NCI-H1417 treated with DMSO at 0.1 percent for 48 hours (cell line): ENCODE measurements at regions not wholly inside any gene's neighbourhood (a gene's known extent, or its start where the extent isn't known, plus 50 kb on each side); places are given as distances from the start of the nearest gene placed in this dataset.

ENCODE experiments used
- DNase-seq: peaks from one replicate; lab custom pipeline; 2025; lab: John Stamatoyannopoulos, UW

DNA sequence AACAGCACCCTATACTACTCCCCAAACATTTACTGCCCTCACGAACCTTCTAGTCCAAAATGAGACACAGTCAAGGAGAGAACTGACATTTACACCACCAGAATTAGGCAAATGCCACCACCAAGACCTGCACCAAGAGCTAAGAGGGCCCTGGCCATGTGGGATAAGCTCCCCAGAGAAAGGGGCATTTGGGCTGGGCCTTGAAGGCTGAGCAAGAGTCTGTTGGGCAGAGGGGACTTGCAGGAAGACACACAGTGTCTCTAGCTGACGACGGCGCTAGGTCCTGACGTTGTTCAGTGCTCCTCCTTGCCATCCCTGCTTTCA lies 326.4 kb upstream of the ZMIZ1 start:
- DNase-seq, result no peak

GRCh38 chr10:78742730-78743615 lies 325.8 kb upstream of the ZMIZ1 start:
- no peak for DNase-seq

GRCh38 chr10:78744056-78744455 lies 324.7 kb upstream of the ZMIZ1 start:
- no peak for DNase-seq

GRCh38 chr10:78744491-78745090 lies 324.2 kb upstream of the ZMIZ1 start:
- DNase-seq, result no peak

- DNase-seq, result no peak
These were observed 323.3 kb upstream of the ZMIZ1 start for GRCh38 chr10:78745441-78745840.

GRCh38 chr10:78746155-78746763 lies 322.5 kb upstream of the ZMIZ1 start:
- no peak for DNase-seq

GRCh38 chr10:78747401-78748234 lies 321.1 kb upstream of the ZMIZ1 start:
- no peak for DNase-seq

DNA sequence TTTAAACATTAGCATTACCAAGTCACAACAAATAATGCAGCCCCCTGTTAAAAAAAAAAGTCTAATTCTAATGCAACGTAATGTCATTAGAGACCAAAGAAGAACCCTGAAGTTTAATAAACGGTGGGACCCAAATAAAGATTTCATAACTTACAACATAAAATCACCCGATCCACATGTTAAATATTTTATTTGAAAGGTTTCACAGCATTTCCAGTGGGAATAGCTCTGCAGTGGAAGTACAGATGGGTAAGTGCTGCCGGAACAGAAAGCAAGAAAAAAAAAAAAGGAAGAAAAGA lies 320.6 kb upstream of the ZMIZ1 start:
- no peak for DNase-seq

DNA sequence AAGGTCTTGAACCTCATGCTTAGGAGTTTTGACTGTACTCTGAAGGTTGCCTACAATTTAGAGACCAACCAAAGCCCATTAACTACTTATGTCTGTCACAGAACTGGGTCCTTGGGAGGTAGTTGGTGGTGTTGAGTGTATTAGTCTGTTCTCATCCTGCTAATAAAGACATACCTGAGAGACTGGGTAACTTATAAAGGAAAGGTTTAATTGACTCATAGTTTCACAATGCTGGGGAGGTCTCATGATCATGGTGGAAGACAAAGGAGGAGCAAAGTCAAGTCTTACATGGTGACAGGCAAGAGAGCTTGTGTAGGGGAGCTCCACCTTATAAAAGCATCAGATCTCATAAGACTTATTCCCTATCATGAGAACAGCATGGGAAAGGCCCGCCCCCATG lies 319.6 kb upstream of the ZMIZ1 start:
- no peak for DNase-seq

GRCh38 chr10:78749898-78750297 lies 318.9 kb upstream of the ZMIZ1 start:
- DNase-seq, result no peak

DNA sequence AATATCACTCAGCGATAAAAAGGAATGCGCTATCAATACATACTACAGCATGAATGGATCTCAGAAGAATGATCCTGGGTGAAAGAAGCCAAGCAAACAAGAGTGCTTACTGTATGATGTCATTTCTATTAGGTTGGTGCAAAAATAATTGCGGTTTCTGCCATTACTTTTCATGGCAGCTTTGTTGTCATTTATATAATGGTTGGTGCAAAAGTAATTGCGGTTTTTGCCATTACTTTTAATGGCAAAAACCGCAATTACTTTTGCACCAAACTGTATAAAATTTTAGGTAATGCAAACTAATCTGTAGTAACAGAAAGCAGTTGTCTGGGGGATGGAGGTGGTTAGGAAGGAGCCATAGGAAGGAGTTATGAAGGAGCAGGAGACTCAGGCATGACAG lies 318.3 kb upstream of the ZMIZ1 start:
- no peak for DNase-seq

GRCh38 chr10:78751716-78752115 lies 317.1 kb upstream of the ZMIZ1 start:
- no peak for DNase-seq

- DNase-seq, result no peak
These were observed 316.5 kb upstream of the ZMIZ1 start for GRCh38 chr10:78752221-78752620.

GRCh38 chr10:78752708-78753107 lies 316.1 kb upstream of the ZMIZ1 start:
- DNase-seq, result no peak

DNA sequence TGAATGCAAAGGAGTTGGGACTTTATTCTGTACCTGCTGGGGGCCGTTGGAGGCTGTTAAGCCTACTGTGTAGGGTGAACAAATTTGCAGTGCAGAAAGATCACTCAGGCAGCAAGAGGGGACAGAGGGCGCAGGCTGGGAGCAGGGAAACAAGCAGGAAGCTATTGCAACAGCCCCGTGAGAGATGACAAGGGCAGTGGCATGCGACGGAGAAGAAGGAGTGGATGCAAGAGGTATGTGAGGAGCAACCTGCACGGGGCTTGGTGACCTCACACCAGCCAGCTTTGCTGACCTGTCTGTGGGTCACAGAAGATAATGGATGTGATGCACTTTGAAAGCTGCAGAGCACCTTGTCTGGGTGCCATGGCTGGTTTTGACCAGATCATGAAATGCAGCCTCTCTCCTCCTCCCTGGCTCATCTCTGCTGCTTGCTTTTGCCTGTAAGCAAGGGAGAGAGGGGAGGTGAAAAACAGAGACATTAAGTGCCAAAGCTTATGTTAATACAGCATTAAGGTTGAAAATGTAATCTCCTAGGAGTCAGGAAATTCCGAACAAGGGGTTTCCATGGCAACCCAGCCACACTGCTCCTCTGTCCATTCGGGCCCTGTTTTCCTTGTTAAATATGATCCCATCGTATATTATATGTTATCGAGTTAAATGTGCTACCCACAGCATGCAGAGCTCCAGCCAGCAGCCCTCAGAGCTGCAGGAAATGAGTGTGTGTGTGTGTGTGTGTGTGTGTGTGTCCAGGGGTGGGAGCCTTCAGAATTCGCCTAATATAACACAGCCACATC lies 314.3 kb upstream of the ZMIZ1 start:
- no peak for DNase-seq

- no peak for DNase-seq
These were observed 313.6 kb upstream of the ZMIZ1 start for GRCh38 chr10:78755063-78755701.

- DNase-seq, result no peak
These were observed 312.8 kb upstream of the ZMIZ1 start for GRCh38 chr10:78755877-78756455.

DNA sequence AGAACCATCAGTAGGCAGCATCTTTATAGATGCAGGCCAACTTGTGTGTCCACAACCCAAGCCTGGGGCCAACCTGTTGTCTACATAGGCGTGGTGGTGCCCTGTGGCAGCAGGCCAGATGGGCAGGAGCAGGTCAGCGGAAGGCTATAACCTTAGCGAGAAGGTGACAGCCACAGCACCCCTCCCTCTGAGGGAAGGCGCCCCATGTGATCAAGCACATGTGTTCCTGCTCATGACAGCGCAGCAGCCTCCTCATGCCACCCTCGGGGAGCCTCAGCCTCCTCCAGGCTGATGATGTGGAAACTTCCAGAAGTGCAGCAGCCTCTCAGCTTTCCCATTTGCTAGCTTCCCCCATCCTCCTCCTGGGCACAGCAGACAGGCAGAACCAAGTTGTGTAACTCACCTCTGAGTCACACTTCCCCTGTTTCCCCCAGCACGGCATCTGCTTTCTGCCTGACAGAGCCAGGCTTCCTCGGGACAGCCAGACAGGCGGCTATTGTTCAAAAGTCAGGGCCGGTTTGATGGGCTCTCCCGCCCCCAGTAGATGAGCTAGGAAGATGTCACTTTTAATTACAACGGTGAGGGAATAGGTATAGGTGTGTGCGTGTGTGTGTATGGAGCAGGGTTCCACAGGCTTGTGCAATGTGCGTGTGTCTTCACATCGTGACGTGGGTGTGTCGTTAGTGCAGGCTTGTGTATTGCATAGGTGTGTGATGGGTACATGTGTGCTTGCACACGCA lies 312.0 kb upstream of the ZMIZ1 start:
- no peak for DNase-seq

GRCh38 chr10:78757344-78757925 lies 311.3 kb upstream of the ZMIZ1 start:
- no peak for DNase-seq

DNA sequence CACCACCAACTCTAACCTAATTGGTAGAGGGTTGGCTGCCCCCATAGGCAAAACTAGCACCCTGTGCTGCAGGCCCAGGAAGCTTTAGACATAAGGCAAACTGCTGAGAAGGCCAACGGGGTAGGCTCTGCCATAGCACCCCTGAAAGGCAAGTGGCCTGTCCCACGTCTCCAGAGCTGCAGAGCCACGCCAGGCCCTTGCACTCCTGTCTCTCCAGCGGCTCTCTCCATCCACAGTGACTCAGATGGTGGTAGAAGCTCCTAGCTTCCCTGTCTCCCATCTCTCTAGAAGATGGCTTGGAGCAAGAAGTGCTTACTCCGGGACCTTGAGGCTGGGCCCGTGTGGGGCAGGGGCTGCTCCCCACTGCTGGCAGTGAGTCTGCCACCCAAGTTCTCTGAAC lies 310.6 kb upstream of the ZMIZ1 start:
- no peak for DNase-seq
